Mucosa of descending colon (tissue), 3 donors: ENCODE measurements at regions not wholly inside any gene's neighbourhood (a gene's known extent, or its start where the extent isn't known, plus 50 kb on each side); places are given as distances from the start of the nearest gene placed in this dataset.

Experiments
- ATAC-seq: fragments of 200-7000 bp; cut with Tn5 transposase; one replicate; pipeline ENCODE4 v1.9.1; 2020; ENCODE audit warnings: mild to moderate bottlenecking, moderate library complexity
- DNase-seq, 3 donors: peaks; one replicate each; pipeline ENCODE4 v3.0.0-alpha.2; 2020
- H3K36me3 ChIP-seq: fragments of 200-600 bp; one replicate; pipeline ENCODE4 v1.8.0; 2021; ENCODE audit warnings: low read depth, mild to moderate bottlenecking
- H3K4me1 ChIP-seq: fragments of 200-600 bp; one replicate; pipeline ENCODE4 v1.8.0; 2021; ENCODE audit warnings: low read depth, mild to moderate bottlenecking
- H3K4me3 ChIP-seq: fragments of 200-600 bp; one replicate; pipeline ENCODE4 v1.8.0; 2021; ENCODE audit warnings: mild to moderate bottlenecking
- H3K9me3 ChIP-seq: fragments of 200-600 bp; one replicate; pipeline ENCODE4 v1.8.0; 2021; ENCODE audit warnings: mild to moderate bottlenecking
- CTCF ChIP-seq: fragments of 200-600 bp; IDR thresholded peaks from one replicate; pipeline ENCODE4 v1.8.0; 2022; ENCODE audit warnings: antibody characterized with exemption, mild to moderate bottlenecking
- intact Hi-C, 2 donors: fragments of 100-400 bp; cut with DNase I in 1 of 2; cut with micrococcal nuclease in 1 of 2; formaldehyde crosslinking; loops; one replicate each; pipeline versions ENCODE4 v1.11.0 to v1.11.1; 2022; cut with DNase I, micrococcal nuclease
- donor health status: DM: no; HTN: no; CAD: no; lungs with moderate emphysema.
- donor health status: DM: no; HTN: no; CAD: no.
- donor health status: DM: no; HTN: yes; CAD: no.

- Histone ChIP-seq H3K9me3 (no peaks in the 10 kb centered on the region), H3K4me1 (no peaks in the 10 kb centered on the region), H3K36me3 (no peaks in the 10 kb centered on the region), H3K4me3 (no peak overlapping the region)
- intact Hi-C loops, result no loop called here
- no peak for TF ChIP-seq CTCF
- ATAC-seq (peak; percentile 42), DNase-seq (peak in 1 of 3 donors; percentile 36)
These were observed 517.4 kb upstream of the JARID2 start for GRCh38 chr6:14728396-14729024.

- no peaks in the 10 kb centered on the region for H3K4me1 ChIP-seq
- intact Hi-C loops, result no loop called here
- no peaks in the 10 kb centered on the region for H3K36me3 ChIP-seq
- DNase-seq (no peak), ATAC-seq (peak; percentile 53)
- no peaks in the 10 kb centered on the region for H3K9me3 ChIP-seq
- H3K4me3 ChIP-seq, result no peak overlapping the region
- no peak for TF ChIP-seq CTCF
These were observed 516.6 kb upstream of the JARID2 start for GRCh38 chr6:14729129-14729871.

- Histone ChIP-seq H3K4me3 (no peak overlapping the region), H3K4me1 (no peaks in the 10 kb centered on the region), H3K36me3 (no peaks in the 10 kb centered on the region), H3K9me3 (no peaks in the 10 kb centered on the region)
- intact Hi-C loops, result no loop called here
- ATAC-seq (no peak), DNase-seq (no peak)
- no peak for TF ChIP-seq CTCF
These were observed 515.2 kb upstream of the JARID2 start for GRCh38 chr6:14730654-14731053.

DNA sequence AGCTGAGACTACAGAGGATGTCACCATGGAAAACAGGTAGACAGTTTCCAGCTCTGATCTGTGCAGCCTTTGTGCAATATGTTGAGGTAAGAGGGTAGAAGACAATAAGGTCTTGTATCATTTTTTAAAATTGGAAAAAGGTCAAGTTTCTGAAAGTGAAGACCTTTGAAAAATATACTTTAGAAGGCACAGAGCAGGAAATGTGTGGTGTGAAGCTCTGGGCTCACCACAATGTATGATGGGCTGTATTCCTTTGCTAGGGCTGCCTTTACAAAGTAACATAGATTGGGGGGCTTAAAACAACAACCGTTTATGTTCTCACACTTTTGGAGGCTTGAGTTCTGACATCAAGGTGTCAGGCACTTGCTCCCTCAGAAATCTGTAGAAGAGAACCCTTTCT, 514.3 kb upstream of the JARID2 start:
- intact Hi-C loops, result no loop called here
- Histone ChIP-seq H3K4me3 (no peak overlapping the region), H3K4me1 (no peaks in the 10 kb centered on the region), H3K36me3 (no peaks in the 10 kb centered on the region), H3K9me3 (no peaks in the 10 kb centered on the region)
- DNase-seq (no peak), ATAC-seq (no peak)
- no peak for TF ChIP-seq CTCF

DNA sequence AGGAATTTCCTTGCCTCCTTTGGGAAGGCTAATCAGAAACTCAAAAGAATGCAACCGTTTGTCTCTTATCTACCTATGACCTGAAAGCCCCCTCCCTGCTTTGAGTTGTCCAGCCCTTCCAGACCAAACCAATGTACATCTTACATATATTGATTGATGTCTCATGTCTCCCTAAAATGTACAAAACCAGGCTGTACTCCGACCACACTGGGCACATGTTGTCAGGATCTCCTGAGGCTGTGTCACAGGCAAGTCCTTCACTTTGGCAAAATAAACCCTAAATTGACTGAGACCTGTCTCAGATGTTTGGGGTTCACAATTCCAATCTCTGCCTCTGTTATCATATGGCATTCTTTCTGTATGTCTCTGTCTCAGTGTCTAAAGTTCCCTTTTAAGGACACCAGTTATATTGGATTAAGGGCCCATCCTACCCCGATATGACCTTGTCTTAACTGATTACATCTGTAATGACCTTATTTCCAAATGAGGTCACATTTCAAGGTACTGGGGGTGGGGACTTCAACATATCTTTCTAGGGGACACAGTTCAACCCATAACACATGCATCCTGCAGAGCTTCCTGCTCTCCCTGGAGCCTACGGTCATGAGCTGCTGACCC, 513.5 kb upstream of the JARID2 start:
- DNase-seq, result no peak
- intact Hi-C loops, result no loop called here
- H3K36me3 ChIP-seq, result no peaks in the 10 kb centered on the region
- no peak overlapping the region for H3K4me3 ChIP-seq
- ATAC-seq, result no peak
- no peak for TF ChIP-seq CTCF
- no peaks in the 10 kb centered on the region for H3K4me1 ChIP-seq
- H3K9me3 ChIP-seq, result no peaks in the 10 kb centered on the region
